GM12873 (cell line): ENCODE measurements at regions not wholly inside any gene's neighbourhood (a gene's known extent, or its start where the extent isn't known, plus 50 kb on each side); places are given as distances from the start of the nearest gene placed in this dataset.

ENCODE experiments used
- TF ChIP-seq, protein P1 (sequence below): IDR thresholded peaks from 2 replicates; pipeline ENCODE4 v1.5.1; 2012; ENCODE audit warnings: low read depth, mild to moderate bottlenecking, moderate library complexity, low read length, control low read depth; ENCODE audit not compliant: insufficient read depth; ENCODE audit errors: missing control alignments

DNA sequence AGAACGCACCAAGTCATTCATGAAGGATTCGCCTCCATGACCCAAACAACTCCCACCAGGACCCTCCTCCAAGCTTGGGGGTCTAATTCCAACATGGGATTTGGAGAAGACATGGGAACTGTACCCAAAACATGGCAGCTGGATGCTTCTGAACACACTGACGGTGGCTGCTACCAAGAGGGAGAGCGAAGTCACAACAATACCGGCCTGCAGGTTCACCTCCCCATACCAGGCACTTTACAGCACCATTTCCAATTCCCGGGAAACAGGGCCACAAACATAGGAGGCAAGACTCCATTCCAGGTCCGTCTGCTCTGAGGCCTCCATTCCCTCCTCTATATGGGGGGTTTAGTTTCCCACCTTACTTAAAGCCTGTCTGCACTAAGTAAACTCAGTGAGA lies 75.8 kb downstream of the LINC01488 start:
- TF ChIP-seq, protein P1, sequence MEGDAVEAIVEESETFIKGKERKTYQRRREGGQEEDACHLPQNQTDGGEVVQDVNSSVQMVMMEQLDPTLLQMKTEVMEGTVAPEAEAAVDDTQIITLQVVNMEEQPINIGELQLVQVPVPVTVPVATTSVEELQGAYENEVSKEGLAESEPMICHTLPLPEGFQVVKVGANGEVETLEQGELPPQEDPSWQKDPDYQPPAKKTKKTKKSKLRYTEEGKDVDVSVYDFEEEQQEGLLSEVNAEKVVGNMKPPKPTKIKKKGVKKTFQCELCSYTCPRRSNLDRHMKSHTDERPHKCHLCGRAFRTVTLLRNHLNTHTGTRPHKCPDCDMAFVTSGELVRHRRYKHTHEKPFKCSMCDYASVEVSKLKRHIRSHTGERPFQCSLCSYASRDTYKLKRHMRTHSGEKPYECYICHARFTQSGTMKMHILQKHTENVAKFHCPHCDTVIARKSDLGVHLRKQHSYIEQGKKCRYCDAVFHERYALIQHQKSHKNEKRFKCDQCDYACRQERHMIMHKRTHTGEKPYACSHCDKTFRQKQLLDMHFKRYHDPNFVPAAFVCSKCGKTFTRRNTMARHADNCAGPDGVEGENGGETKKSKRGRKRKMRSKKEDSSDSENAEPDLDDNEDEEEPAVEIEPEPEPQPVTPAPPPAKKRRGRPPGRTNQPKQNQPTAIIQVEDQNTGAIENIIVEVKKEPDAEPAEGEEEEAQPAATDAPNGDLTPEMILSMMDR = no peak

DNA sequence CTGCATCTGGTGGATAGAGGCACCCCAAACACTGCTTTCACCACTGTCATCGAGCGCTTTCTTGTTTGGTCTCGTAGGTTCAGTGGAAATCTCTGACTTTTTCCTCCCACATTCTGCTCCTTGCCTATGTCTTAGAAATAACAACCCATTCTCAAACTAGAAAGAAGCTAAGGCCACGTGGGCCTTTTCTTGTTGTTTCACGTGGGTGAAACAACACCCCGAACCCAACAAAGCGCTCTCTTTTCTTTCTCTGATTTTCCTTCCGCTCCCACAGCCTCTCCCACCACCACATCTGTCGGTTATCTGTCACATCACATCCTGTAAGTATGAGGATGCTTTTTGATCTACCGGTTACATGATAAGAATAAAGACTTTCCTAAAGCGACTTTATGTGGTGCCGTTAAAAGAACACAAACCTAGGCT lies 77.1 kb downstream of the LINC01488 start:
- TF ChIP-seq, protein P1 = no peak

DNA sequence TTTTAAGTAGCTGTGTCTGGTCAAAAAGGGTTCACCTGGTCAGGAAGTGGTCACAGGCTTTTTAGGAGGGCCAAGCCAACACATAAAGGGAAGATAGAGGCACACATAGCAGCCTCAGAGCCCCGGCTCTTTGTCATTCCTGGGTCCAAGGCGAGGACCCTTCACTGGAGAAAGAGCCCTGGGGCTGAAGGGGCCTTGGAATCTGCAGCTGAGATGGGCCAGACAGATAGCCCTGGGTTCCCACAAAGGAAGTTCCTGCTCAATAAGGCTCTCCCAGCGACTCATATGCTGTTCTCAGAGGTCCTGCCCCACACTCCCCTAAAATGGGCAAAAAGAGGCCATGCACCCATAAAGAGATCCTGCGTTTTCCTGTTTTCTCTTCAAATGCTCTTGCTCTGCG lies 77.7 kb downstream of the LINC01488 start:
- TF ChIP-seq, protein P1 = no peak

DNA sequence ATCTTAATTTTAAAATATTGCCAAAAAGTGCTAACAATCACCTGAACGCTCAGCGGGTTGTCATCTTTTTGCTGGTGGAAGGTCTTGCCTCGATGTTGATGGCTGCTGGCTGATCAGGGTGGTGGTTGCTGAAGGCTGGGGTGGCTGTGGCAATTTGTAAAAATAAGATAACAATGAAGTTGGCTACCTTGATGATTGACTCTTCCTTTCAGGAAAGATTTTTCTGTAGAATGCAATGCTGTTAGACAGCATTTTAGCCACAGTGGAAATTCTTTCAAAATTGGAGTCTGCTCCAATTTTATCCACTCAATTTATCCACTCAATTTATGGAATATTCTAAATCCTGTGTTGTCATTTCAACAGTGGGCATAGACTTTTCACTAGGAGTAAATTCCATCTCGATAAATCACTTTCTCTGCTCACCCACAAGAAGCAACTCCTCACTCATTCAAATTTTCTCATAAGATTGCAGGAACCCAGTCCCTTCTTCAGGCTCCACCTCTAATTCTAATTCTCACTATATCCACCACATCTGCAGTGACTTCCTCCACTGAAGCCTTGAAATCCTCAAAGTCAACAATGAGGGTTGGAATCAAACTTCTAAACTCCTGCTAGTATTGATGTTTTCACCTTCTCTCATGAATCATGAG lies 78.8 kb downstream of the LINC01488 start:
- TF ChIP-seq, protein P1 = no peak

DNA sequence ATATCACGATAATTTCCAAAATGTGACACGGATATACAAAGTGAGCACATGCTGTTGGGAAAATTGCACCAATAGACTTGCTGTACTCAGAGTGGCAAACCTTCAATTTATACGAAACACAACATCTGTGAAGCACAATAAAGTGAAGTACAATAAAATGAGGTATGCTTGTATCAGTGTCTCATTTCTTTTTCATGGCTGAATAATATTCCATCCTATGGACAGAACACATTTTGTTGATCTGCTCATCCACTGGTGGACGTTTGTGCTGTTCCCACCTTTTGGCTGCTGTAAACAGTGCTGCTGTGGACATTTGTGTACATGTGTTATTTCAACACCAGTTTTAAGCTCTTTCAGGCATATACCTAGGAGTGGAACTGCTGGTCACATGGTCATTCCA lies 78.7 kb upstream of the CCND1 start:
- TF ChIP-seq, protein P1 = no peak

DNA sequence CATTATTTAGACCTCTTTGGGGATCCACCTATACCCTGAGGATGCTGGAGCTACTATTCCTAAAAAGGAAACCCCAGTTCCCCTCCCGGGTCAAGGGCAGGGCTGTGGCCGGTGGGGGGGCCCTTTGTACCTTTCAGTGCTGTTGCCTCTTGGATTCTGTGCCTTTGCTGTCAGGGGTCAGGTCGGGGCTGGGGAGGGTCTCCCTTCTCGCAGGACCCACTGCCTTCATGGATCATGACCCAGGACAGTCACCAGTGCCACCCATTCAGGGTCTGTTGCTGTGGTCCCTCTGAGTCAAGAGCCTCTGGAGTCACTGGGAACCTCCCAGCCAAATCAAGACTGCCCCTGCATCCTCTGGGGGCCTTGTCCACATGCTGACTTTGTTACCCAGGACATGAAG lies 78.1 kb upstream of the CCND1 start:
- TF ChIP-seq, protein P1 = no peak

DNA sequence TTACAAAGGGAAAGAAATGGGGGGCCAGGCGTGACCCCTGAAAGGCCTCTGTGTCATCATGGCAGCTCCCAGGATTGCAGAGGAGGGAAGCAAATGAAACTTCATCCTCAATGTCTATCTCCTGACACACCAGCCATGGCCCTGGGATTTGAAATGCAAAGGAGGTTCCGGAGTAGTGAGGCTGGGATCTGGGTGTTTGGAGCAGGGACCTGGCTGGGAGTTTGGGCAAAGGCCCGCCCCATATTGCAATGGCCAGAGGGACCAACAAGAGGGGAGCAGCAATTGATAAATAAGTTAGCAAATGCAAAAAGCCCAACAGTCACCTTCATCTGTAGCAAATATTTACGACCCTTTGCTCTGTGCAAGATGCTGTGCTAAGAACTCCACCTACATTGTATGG lies 77.7 kb upstream of the CCND1 start:
- TF ChIP-seq, protein P1 = no peak
